GM12872 (cell line): ENCODE measurements at regions not wholly inside any gene's neighbourhood (a gene's known extent, or its start where the extent isn't known, plus 50 kb on each side); places are given as distances from the start of the nearest gene placed in this dataset.

Experiments used
- CTCF ChIP-seq: IDR thresholded peaks from 3 replicates; pipeline ENCODE4 v1.5.1; 2011; ENCODE audit warnings: low read depth, mild to moderate bottlenecking, low read length, moderate library complexity; ENCODE audit not compliant: insufficient read depth

DNA sequence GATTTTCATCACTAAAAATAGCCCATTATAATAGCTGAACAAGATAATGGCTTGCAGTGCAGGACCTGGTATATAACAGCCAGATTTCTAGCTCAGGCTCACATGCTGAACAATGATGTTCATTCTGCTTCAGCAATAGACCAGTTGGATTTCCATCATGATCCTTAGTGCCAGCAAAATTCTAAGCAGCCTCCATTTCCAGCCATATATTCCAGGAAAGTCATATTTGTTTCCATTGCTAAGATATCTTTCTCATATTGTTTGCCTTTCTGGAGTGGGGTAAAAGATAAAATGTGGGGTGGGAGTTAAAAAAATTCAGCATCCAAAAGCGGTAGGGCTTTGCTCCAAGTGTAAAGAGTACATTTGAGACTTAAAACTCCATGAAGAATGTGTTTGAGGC lies 2344.1 kb downstream of the PCDH7 start:
- no peak for TF ChIP-seq CTCF

DNA sequence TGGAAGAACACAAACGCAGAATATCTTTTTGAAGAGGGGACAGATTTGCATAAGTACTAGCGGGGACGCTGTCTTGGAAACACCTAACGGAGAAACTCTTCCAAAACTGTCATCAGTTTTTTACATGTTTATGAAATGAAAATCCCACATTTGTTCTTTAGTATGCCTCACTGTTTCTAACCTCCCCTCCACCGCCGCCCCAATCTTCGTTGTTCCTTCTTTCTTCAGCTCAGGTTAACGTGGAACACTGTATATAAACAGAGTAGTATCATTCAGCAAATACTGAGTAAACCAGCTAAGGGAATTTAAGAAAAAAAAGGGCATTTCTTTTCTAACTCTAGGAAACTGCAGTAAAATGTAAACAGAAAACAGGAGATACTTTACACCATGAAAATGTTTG lies 2345.6 kb downstream of the PCDH7 start:
- TF ChIP-seq CTCF = no peak

DNA sequence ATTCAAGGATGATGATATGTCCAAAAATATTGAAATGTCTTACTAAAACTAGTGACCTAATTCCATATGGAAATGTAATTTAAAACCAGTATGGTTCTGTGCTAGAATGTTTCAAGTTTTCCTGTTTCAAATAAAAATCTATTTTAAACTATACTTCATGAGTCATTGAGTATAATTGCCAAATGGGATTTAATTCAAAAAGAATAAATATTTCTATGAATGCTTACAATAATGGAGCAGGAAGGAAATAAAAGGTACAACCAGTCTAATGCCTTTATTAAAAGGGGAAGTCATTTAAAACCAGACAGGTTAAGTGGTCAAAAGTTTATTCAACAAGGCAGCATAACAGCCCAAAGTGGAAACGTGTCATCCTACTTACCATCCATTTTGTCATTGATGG lies 2347.1 kb downstream of the PCDH7 start:
- TF ChIP-seq CTCF = no peak

- no peak for TF ChIP-seq CTCF
Measured at GRCh38 chr4:33068539-33068938, 2348.4 kb downstream of the PCDH7 start.

DNA sequence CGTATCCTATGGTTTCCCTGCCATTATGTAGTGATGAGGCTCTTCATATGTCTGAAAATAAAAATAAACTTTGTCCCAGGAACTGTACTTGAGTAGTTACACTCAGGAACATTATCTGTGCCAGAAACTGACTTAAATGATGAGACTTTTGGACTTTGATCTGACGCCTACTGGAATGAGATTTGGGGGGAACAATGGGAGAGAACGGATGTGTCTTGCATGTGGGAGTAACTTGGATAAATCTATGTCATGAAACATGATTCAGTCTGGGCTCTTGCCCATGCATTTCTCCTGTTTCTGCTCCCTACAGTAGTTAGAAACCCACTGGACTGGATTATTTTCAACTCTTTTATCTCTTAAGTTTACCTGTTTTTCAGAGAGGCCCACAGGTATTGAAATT lies 2351.4 kb downstream of the PCDH7 start:
- no peak for TF ChIP-seq CTCF

GRCh38 chr4:33072298-33073089 lies 2352.3 kb downstream of the PCDH7 start:
- TF ChIP-seq CTCF = no peak

DNA sequence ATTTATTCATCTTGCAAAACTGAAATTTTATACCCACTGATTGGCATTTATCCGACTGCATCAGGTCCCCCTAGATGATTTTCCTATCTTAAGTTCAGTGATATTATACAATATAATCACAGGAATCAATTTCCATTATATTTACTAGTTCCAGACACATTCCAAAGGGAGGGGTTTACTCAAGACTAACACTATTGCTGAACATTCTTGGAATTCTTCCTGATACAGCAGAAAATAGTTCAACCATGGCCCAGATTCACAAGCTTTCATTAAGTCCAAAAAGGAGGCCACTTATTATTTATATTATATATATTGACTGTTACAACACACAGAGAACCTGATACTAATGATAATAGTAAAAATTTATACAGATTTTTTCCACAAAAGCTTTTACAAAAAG lies 2353.6 kb downstream of the PCDH7 start:
- no peak for TF ChIP-seq CTCF
